GM18498 (cell line): ENCODE measurements at regions not wholly inside any gene's neighbourhood (a gene's known extent, or its start where the extent isn't known, plus 50 kb on each side); places are given as distances from the start of the nearest gene placed in this dataset.

Experiments
- ATAC-seq: cut with Tn5 transposase; IDR thresholded peaks from one replicate; pipeline ENCODE4 v1.9.1; 2021; ENCODE audit warnings: mild to moderate bottlenecking, moderate library complexity; ENCODE audit not compliant: unreplicated experiment

DNA sequence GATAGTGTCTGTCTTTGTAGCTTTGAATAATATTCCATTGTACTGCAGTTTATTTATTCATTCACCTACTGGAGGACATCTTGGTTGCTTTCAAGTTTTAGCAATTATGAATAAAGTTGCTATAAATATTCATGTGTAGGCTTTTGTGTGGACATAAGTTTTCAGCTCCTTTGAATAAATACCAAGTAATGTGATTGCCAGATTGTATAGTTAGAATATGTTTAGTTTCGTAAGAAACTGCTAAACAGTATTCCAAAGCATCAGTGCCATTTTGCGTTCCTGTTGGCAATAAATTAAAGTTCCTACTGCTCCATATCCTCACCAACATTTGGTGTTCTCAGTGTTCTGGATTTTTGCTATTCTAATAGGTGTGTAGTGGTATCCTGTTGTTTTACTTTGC lies 311.7 kb upstream of the FMN2 start:
- no peak for ATAC-seq

DNA sequence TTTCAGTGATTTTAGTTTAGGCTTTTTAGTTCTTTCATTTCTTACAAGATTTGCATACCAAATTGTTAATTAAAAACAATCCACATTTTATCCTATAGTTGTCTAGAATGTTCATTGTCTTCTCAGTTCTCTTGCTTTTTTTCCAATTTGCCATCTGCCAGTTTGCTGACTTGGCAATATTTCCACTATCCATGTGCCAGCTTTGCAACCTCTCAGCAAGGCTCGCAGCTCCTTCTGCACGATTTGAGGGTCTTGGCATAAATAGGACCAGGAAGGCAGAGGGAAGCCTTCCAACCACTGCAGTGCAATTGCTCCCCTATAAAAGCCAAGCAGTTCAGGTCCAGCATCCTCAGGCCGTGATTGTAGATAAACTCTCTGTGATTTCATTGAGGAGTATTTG lies 306.8 kb upstream of the FMN2 start:
- ATAC-seq: no peak

DNA sequence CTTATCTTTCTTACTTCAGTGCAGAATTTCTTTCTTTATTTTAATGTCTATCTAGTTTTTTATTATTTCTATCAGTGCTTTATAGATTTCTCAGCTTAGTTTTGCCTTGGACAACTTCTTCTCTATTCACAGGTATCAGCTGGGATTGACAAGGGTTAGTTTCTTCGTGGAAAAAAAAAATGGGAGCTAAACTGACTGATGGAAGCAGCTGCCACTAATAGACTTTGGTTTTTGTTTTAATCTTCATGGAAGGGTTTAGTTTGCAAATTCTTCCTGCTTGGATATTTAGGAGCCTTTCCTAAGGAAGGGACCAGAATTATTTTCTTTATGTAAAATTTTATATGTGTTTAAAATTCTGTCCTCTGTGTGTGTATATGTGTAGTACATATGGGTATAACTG lies 306.1 kb upstream of the FMN2 start:
- no peak for ATAC-seq

DNA sequence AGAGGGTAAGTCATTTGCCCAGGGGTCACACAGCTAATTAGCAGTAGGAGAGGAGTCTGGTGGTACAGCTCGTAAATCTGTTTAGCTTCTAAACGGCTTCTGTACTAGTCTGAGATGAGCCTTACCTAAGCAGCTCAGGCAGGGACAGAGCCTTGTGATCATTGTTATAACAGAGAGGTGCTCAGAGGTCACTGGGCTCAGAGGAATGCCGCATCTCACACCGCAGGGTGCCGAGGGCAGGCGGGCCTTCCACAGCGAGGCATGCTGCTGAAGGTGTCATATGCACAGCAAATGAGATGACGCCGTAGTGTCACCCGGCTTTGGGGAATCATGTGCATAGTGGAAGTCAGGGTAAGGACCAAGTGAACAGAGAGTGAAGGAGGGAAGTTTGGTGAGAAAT lies 305.2 kb upstream of the FMN2 start:
- no peak for ATAC-seq

DNA sequence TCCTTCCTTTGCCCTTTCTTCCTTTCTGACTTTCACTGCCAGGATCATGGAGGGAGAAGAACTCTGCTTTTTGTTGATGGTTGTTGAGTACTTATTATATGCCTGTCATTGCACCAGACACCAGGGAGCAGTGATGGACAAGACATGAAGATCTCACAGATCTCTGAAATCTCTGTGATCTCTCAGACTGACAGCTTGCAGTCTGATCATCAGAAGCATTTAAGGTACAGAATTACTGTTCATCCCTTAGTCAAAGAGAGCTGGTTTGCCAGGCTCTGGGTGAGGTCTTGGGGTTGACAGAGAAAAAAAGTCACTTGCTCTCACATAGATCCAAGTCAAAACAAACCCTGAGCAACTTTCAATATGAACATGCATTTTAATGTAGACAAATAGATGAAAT lies 299.5 kb upstream of the FMN2 start:
- ATAC-seq: no peak

DNA sequence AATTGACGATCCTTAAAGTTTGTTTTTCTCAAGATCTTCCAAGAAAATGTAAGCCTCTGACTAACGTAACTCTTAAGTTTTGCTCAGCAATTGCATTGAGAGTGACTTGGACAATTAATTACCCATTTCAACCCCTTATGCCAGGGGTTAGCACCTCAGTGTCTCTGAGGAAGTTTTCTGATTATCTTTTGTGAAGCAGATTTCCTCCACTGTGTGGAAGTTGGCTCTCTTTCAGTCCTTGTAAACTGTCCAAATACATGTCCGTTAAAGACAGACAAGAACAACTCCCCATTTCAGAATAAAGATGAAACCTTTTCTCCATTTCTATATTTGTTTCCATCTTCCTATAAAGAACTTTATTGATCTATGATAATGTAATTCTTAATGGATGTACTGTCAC lies 296.4 kb upstream of the FMN2 start:
- ATAC-seq: no peak

DNA sequence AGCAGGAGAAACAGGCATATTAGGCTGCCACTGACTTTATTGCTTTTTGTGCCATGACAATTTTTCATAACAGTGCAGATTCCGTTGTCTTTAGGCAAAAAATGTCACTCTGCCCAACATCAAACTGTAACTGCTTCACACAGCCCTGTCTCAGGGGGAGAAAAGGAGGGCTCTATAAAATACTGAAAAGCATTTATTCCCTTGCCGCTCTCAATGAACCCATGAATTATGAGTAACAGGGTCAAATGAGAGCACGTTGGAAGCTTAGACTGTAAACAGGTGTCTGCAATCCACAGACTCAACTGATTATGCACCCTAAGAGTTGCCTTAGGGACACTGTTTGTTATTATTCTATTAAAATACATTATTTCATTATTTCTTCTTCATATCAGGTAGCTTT lies 292.1 kb upstream of the FMN2 start:
- ATAC-seq: no peak

DNA sequence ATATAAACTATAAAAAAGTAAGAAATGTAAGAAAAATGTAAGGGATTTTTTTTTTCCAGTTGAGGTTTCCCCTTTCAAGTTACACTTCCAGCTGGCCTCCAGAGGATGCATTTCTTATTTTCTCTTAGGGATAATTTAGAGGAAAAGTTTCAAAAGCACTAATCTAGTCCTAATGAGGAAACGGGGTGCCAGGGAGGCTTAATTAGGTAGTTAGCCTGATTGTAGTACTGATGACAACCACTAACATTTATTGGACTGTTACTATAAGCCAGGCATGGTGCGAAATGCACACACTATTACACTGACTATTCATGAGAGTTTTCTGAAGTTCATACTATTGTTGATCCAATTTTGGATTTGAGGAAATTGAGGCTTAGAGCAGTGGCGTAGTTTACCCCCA lies 290.8 kb upstream of the FMN2 start:
- ATAC-seq: no peak

DNA sequence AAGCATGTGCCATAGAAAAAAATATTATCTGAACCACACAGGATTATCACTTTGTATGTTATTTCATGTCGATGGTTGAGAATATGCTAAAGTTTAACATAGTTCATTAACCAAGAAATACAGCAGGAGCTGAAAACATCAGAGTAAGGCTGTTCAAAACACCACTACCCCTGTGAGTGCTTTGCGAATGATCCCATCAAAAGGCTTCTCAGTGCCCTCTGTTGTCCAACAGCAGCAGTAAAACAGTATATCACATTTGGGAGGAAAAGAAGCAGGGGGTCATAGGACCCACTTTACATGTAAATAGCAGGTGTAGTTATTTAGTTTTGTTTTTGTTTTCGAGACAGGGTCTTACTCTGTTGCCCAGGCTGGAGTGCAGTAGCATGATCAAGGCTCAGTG lies 289.4 kb upstream of the FMN2 start:
- no peak for ATAC-seq

DNA sequence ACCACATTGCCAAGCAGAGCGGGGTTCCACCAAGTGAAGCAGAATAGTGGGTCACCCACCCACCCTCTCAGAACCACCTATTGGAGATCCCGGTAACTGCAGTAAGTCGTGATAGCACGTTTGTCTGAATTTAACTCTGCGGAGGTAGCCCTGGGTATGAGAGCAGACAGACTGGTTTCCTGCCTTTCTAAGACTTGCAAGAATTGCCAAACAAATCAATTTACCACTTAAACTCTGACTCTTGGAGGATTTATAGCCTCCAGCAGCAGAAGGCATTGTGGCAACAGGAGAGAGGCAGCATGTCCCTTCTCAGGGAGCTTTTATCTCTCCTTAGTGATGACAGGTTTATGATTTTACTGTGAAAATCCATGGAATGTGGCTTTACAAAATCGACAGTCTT lies 287.9 kb upstream of the FMN2 start:
- no peak for ATAC-seq

DNA sequence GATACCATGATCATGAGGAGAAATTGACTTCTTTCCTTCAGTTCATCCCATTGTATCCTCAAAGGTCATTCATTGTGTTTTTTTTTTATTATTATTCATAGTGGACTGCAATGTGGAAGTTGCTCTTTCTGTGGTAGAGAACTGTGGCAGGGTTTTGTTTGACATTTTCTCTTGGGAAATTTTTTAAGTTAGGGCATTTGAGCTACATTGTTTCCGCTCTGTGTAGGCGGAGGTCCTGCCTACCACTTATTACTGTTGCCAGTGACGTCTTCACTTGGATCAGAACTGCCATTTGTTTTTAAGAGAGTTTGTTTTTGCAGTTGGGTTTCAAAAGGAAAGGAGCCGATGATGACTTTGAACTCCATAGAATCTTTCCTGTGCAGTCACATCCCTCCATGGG lies 287.4 kb upstream of the FMN2 start:
- no peak for ATAC-seq

DNA sequence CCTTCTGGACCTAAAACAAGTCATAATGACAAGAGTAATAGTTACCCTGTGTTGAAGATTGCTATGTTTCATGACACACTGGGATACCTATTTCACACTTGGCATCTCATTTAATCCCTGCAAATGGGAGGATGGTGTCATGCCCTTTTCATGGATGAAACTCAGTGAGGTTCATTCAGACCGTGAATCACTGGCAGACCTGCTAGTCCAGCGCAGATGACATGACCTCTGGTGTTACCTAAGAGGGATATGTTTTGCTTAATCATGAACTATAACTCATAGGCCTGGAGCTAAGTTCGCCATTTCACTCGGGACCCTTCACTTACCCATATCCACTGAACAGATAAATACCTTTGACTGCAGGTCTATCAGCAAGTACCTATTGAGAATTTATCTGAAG lies 286.6 kb upstream of the FMN2 start:
- ATAC-seq: no peak

DNA sequence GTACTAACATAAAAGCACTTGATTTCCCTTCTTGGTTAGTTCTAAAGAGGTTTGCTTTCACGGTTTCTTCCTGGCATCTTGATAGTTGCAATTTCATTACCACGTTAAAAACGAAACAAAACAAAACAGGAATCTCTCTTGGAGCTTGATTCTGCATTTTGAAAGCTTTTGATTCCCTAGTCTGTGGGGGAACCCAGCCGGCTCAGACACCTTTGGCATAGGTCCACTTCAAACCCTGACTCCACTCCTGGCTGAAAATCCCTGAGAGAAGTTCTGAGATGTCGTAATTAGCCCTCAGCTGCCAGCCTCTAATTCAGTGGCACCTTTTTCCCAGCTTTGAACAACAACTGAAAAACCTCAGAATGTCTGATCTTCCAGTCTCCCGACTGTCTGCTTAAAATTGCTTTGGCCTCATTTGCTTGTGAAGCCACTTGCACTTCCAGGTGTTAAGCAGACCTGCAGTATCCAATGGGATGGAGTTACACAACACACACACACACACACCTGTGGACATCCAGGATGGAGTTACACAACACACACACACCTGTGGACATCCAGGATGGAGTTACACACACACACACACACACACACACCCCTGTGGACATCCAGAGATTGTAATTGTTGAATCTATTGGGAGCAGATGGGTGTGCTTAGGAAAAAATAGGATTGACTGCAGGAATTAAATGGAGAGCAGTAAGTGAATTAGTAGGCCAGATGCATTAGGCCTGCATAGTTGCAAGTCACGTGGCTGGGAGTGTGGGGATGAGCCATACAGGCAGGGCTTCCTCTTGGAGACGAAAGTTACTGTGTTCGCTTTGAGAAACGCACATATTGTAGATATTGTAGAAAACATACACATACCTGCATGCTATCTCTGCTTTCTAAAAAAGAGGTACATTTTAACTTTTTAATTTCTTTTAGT lies 285.6 kb upstream of the FMN2 start:
- no peak for ATAC-seq

DNA sequence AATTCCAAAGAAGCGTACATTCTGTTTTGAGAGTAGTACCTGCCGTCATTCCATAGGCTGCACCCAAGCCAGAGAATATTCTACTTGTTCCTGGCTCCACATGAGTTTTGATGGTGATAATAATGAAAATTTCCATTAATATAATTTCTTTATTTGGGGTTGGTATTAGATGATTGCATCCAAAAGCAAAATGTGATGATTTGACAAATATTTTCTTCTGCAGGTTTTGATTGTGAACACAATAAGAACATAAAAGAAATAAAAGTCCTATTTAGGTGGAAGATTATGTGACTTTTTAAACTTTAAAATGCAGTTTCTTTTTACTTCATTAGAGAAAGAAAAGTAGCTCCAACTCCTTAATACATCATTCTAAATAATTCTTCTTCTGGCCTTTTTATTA lies 284.8 kb upstream of the FMN2 start:
- ATAC-seq: no peak

DNA sequence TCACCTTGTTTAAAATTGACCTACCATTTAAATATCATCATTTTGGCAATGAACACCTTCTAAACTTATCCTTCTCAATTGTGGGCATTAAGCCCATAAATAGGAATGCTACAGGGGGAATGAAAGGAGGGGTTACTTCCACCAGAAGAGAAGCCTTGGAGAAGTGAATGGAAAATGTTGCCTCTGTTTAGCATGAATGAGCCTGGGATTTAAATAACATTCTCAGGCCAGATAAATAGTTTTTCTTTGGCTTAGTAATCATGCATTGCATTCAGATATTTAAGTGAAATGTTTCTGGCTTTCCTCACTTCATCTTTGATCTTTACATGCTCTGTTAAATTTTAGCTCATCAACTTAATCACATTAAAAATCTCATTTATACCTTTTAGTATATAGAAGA lies 284.3 kb upstream of the FMN2 start:
- ATAC-seq: no peak

DNA sequence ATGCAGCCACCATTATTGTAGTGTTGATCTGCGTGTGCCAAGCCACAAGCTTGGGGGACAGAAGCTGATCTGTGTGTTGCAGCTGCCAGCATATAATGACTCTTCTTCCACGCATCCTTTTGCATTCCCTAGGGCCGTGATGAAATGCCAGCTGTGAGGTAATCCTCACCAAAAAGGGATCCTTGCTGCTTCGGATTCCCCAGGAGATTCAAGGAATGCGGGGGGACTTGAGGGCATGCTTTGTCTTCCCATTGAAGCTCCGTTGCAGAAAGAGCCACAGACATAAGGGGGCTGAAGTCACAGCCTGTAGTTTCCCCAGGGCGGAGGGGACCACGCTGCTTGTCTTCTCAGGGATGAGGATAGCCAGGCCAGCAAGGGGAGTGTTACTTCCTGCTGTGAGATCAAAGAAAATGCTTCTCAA lies 281.6 kb upstream of the FMN2 start:
- ATAC-seq: no peak

DNA sequence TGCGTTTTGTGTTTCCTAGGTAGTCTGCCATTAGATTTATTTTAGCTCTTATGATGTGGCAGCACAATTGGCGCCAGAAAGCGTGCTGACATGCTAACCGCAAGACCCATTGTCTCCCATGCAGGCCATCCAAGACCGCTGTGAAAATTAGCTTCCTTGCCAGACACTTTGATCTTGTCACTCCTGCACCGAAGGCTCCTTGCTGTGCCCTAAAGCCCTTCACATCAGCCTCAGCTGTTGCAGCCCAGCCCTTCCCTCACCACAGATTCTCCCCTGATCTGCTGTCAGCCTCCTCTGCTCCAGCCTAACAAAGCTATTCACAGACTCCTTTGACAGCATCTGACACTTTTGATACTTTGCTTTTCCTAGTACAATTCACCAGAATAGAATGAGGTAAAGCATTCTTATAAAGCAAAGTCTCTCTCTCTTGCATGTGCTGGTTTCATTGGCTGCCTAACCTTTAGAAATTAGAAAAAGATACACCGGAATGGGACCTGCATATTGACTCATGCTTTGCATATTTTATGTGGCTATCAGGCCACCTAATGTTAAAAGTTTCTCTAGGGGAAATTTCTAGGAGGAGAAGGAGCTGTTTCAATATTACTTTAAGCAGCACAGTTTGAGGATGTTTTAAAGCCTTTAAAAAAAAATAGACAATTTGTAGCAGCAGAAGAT lies 280.3 kb upstream of the FMN2 start:
- ATAC-seq: no peak

DNA sequence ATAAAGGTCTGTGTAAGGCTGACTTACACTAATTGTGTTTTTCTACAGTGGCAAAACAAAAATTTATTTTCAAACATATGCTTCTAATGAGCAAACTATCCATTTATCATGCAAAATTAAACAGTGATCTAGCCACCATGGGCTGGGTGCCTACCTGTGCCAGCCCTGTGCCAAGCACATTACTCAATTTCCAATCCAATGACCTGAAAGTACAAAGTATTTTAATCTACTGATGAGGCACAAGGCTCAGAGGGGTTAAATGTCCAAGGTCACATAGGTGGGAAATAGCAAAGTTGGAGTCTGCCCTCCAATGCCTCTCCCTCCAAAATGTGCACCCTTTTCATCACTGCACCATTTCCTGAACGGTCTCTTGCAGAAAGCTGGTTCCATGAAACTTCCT lies 279.1 kb upstream of the FMN2 start:
- no peak for ATAC-seq

DNA sequence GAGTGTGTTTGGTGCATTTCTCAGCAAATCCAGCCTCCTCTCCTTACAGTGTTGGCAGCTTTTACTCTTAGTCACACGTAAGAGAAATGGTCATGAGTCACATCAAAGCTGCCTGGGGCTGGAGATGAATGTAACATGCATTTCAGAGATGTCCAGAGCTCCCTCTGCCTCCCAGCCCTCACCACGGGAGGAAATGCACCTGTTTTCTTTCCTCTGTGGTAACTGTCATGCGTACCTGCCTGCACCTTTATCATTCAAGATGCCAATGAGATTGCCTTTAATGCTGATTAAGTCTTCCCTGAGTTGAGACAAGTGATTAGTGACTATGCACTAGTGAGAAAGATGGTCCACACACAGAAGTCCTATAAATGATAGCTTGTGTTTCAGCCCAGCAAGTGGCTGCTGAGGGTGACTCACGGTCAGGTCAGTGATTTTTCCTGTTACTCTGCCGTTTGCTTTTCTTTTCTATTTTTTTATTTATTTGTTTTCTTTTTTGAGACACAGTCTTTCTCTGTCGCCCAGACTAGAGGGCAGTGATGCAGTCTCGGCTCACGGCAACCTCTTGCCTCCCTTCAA lies 277.3 kb upstream of the FMN2 start:
- ATAC-seq: no peak

DNA sequence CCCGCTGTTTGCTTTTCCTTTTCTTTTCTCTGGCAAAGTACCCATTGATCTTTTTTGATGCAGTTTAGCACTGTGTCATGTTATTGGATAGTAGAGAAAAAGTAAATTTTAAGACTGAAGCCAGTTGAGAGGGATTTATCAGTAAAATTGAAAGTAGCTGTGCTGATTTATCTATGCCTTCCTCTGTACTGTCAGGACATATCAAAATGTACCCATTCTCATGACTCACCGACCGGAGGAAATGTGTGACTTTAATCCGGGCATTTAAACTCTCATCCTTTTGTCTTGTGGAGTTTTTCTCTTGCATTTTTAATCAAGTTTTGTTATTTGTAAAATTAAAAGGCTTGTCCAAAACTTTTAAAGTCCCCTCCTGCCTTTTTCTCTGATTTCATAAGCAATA lies 276.6 kb upstream of the FMN2 start:
- no peak for ATAC-seq

DNA sequence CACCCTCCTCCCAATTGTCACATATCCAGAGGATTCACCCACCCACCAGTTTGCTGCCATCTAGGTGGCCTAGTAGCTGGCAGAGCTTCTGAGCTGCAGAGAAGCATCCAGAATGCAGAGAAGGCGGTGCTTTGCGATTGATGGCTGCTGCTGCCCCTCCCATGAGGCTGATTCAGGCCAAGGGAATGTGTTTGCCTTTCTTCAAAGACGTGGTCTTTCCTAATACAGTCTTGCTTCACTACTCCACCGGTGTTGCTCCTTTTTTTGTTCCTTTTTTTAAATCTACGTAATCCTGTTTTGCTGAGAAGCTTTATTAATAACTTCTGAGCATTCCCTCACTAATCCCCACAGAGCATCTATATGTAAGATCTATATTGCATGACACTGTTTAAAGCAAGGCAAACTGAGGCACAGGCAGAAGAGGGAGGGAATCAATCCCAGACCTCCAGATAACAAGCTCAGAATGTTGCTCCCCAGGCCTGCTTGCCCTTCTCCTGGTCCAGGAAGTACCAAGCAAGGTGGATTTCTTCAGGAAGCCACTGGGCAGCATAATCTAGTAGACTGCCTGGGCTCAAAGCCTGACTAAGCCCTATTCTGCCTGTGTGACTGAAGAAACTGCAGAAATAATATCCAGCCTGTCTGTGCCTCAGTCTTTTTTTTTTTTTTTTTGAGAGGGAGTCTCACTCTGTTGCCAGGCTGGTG lies 275.5 kb upstream of the FMN2 start:
- no peak for ATAC-seq

DNA sequence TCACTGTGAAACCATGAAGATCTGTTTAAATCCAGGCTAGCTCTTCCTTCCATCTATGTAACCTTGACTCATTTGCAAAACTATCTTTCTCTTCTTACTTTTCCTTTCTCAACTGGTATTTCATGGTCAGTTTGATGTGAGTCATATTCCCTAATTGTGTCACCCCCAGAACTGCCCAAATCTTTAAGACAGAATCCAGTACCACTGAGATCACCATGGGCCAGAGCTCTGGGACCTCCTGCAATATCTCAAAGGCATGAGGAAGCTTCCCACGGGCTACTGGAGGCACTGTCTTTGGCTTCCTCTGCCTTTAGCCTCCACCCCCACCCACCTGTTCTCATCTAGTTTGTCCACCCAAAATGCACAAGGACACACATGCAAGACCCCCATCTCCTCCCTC lies 274.4 kb upstream of the FMN2 start:
- ATAC-seq: no peak
